B cell (primary cell): ENCODE measurements at regions not wholly inside any gene's neighbourhood (a gene's known extent, or its start where the extent isn't known, plus 50 kb on each side); places are given as distances from the start of the nearest gene placed in this dataset.

Experiments used
- EZH2 ChIP-seq: IDR thresholded peaks from 2 replicates; pipeline ENCODE4 v1.6.1; 2012; ENCODE audit warnings: borderline replicate concordance, low read depth, mild to moderate bottlenecking, moderate library complexity, low read length; ENCODE audit not compliant: insufficient read depth, poor library complexity, severe bottlenecking
- TF ChIP-seq, protein P1 (sequence below): fragments of 200-600 bp; IDR thresholded peaks from one replicate; pipeline ENCODE4 v1.8.0; 2022; ENCODE audit warnings: antibody characterized with exemption, mild to moderate bottlenecking

DNA sequence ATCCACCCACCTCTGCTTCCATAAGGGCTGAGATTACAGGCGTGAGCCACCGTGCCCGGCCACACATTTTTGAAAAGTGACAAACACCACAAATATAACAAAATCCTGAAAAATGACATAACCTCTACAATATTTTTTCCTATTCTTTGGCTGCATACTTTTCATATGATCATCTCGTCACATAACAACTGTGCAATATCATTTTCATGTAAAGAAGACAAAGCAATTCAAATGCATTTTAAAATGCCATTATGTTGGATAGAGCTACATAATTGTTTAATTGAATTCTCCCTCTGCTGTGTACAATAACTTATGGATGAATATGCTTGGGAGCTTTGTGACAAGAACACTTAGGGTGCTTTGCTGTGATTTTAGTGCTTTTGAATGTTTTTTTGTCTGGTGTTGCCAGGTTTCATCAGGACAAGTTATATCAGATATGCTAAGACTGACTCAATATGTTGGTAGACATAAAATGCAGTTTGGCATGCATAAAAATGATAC, 132.9 kb downstream of the CHIC2 start:
- TF ChIP-seq, protein P1, sequence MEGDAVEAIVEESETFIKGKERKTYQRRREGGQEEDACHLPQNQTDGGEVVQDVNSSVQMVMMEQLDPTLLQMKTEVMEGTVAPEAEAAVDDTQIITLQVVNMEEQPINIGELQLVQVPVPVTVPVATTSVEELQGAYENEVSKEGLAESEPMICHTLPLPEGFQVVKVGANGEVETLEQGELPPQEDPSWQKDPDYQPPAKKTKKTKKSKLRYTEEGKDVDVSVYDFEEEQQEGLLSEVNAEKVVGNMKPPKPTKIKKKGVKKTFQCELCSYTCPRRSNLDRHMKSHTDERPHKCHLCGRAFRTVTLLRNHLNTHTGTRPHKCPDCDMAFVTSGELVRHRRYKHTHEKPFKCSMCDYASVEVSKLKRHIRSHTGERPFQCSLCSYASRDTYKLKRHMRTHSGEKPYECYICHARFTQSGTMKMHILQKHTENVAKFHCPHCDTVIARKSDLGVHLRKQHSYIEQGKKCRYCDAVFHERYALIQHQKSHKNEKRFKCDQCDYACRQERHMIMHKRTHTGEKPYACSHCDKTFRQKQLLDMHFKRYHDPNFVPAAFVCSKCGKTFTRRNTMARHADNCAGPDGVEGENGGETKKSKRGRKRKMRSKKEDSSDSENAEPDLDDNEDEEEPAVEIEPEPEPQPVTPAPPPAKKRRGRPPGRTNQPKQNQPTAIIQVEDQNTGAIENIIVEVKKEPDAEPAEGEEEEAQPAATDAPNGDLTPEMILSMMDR = no peak
- no peak for TF ChIP-seq EZH2
